GM21515 (cell line): ENCODE measurements at regions not wholly inside any gene's neighbourhood (a gene's known extent, or its start where the extent isn't known, plus 50 kb on each side); places are given as distances from the start of the nearest gene placed in this dataset.

Experiments
- ATAC-seq: cut with Tn5 transposase; IDR thresholded peaks from one replicate; pipeline ENCODE4 v1.9.1; 2021; ENCODE audit not compliant: unreplicated experiment

- no peak for ATAC-seq
These were observed 105.3 kb upstream of the HSD17B12 start for GRCh38 chr11:43574949-43575912.

DNA sequence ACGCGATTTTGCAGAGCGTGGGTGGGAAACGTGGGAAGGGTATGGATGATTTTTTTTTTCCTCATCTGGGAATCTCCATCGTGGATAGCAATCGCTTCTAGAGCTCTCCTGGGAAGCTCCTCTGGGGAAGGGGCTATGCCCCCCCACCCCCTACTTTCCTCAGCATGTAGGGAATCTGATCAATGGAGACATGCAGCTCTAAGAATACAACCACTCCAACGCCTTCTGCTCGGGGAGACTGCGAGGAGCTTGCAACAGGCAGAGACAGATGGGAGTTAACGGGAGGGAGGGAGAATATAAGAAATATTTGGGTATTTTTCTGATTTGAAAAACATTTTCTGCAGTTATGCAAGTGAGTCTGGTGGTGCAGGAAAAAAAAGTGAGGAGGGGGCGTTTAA is 104.6 kb upstream of the HSD17B12 start:
- no peak for ATAC-seq

DNA sequence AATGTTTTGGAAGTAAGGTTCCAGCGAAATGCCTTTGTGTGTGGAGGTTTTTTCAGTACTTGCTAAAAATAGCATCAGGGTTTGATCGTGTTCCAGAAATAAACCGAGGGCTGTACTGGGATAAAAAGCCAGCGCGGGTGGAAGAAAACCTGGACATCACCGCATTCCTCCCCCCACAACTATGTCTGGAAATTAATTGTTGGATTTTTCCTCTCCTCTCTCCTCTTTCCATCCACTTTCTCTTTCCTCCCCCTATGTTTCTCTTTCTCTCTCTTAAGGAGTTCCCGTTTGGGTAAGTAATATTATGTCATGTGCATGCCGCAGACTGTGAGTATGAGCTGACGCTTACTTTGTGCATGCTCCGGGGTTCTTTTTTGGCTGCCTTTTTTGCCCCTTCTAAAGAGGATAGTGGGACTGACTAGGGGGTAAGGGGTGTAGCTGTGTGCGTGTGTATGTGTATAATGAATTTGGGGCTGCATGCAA is 104.2 kb upstream of the HSD17B12 start:
- ATAC-seq = no peak

GRCh38 chr11:43576803-43577521 is 103.6 kb upstream of the HSD17B12 start:
- no peak for ATAC-seq

GRCh38 chr11:43577566-43578264 is 102.8 kb upstream of the HSD17B12 start:
- ATAC-seq = no peak

DNA sequence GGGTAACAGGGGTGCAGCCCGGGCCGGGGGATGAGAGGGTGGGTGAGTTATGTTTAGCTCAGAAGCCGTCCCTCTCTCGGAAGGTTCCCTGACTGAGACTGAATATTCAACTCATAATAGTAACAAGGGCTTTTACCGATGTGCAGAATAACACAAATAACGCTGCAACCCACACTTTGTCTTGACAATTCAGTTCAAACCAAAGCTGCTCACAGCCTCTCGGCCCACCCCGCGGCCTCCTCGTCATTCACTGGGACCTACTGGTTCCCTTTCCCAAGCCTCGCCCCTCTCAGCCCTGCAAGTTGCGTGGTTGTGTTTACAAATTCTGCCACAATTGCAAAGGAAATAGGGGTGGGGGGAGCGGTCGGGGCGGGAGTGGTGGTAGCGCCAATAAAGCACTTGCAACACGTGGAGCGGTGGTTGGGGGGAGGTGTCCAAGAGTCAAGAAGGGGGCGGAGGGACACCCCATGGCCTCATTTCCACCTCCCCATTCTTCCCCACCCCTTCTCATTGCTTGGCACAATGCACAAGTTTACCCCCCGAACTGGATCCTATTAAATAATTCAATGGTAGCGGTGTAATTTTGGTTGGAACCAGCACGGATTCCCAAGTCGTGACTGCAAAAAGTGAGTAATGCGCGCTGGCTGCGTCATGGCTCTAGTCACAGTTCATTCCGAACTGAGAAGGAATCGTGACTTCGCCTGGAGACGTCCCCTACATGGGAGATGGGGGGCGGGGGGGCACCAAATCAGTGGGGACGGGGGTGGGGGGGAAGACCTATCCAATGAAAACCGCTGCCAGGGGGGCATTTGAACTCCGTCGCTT is 102.0 kb upstream of the HSD17B12 start:
- no peak for ATAC-seq

- peak; percentile 47 for ATAC-seq
These were observed 101.2 kb upstream of the HSD17B12 start for GRCh38 chr11:43579171-43579918.

GRCh38 chr11:43579919-43580276 is 100.6 kb upstream of the HSD17B12 start:
- no peak for ATAC-seq

GRCh38 chr11:43580735-43581369 is 99.7 kb upstream of the HSD17B12 start:
- no peak for ATAC-seq

DNA sequence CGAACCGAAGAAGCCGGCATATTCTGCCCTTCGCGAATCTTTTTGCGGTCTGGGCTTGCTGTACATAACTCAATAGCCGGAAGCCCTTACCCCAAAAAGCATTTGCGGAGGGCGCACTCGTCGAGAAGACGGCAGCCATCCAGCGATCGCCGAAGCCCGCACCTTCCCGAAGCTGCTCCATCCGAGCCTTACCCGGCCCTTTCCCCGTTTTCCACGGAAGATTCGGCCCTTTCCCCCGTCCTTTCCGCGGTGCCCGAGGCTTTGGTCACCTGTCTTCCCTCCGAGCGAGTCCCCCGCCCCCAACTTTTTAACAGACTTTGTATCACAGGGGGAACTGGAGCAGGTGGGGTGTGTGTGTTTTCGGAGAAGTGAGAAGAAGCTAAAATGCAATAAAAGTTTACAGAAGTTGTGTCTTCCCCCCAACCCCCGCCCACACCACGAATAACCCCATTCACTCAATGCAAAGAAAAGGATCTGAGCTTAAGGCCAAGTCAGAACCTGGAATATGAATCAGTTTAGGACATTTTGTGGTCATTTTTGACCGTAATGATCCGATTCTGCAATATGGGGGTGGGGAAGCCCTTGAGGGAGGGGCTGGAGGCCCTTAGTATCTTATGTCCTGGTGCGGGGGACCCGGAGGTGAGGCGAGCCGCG is 99.0 kb upstream of the HSD17B12 start:
- no peak for ATAC-seq

GRCh38 chr11:43582024-43582862 is 98.3 kb upstream of the HSD17B12 start:
- no peak for ATAC-seq

DNA sequence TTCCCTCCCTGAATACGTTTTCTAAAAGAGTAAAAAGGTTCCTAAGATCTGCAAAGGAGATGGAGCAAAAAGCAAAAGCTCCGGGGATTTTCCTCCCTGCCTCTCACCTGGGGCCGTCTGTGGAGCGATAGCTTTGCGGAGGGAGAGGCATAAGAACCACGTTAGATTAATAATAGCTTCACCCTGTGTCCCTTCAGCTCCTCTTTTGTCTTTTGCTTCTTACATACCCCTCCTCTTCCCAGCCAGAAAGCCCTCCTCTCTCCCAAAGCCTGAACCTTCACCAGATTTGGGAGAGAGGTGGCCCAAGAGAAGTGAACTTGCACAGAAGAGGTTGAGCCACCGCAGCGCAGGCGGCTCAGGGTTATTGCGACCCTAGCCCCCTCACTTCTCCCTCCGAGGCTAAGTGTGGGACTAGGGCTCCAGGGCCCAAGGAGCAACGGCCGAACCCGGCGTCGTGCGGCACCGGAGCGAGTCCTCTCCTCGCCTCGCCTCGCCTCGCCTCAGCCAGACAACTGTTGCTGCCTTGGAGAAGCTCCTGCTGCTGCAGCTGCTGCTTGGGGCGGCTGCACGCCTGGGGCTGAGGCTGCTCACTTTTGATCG is 97.6 kb upstream of the HSD17B12 start:
- ATAC-seq = no peak

- no peak for ATAC-seq
These were observed 97.0 kb upstream of the HSD17B12 start for GRCh38 chr11:43583548-43583947.

DNA sequence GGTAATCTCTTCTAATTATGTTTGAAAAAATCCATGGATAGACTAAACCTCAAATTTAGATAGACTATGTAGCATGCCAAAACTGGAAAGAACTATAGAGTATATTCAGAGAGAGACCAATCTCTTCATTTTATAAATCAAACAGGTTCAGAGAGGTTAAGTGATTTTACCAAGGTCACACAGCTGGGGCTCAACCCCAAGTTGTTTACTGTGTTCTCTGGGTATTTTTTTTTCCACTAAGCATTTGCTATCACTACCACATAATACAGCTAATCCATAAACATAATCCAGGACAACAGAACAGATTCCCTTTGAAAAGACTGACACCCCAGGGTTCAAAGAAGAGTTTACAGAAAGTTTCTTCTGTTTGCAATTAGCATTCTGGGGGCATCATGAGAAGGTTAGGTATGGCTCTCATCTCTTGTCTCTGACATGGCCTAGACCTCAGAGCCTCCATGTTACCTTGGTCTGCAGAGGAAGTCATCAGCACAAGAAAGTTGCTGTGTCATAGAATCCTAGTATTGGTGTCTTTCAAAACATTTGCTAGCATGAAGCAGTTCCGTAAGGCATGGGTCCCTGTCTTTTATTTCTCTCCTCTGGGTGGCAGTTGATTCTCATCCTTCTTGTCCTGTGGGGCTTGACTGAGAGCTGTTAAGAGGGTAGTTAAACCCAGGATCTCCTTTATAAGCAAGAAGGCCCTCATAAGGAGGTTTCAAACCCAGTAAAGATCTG is 94.5 kb upstream of the HSD17B12 start:
- no peak for ATAC-seq

- no peak for ATAC-seq
These were observed 90.8 kb upstream of the HSD17B12 start for GRCh38 chr11:43589601-43590250.

DNA sequence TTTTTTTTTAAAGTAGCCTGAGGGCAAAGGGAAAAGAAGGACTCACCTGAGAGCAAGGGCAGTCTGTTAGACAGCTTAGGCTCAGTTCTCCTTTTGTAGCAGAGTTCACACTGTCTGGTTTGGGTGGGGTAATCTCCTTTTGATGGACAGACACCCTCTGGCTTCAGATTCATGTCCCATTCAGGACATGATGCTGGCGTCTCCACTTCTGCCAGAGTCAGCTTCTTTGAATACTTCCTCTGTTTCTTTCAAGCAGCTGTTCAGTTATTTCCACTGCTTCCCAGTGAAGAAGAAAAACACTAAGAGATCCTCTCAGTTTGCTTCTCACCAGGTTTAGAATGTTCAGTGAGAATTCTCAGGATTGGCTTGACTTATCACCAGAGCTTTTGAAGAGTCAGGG is 79.0 kb upstream of the HSD17B12 start:
- ATAC-seq = no peak
